HG03103 (cell line): ENCODE measurements at regions not wholly inside any gene's neighbourhood (a gene's known extent, or its start where the extent isn't known, plus 50 kb on each side); places are given as distances from the start of the nearest gene placed in this dataset.
"Not testable (repeated sequence)": the region's sequence is repeated elsewhere in the genome, so short reads cannot be mapped to it uniquely, and the experiment has no call there.

Source experiments
- ATAC-seq: cut with Tn5 transposase; IDR thresholded peaks from one replicate; pipeline ENCODE4 v1.9.1; 2021; ENCODE audit warnings: low read depth; ENCODE audit not compliant: unreplicated experiment

DNA sequence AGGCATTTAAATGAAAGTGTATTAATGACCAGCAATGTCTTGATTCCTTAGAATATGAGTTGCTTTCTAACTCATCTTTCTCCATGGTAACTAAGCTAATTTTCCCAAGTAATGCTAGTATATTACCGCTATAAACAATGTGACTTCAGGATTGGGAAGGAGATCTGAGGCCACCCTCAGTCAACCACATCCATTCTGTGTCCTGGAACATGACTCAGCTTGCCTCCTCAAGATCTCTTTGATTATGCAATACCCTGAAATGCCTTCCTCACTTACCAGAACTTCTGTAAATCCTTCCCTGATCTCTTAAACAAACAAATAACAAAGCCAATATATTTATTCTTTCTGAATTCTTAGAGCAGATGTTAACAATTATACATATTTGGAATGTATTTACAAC is 1495.5 kb downstream of the PCDH18 start:
- ATAC-seq: no peak

DNA sequence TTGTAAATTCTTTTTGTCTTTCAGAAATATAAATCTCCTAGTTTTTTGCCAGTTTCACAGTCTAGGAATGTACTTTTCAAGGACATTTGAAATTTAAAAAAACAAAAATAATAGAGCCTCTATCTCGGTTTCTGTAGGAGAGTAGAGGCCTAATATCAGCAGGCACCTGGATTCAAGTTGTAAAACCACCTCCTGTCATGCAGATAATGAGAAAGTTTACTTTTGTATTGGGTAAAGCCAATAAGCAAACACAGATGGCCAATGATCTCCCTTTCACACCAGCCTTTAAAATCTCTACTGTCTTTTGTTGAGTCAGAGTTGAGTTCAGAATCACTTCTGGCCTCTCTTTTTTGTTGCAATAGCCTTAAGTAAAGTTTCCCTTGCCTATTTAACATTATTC is 1499.9 kb downstream of the PCDH18 start:
- ATAC-seq: no peak

DNA sequence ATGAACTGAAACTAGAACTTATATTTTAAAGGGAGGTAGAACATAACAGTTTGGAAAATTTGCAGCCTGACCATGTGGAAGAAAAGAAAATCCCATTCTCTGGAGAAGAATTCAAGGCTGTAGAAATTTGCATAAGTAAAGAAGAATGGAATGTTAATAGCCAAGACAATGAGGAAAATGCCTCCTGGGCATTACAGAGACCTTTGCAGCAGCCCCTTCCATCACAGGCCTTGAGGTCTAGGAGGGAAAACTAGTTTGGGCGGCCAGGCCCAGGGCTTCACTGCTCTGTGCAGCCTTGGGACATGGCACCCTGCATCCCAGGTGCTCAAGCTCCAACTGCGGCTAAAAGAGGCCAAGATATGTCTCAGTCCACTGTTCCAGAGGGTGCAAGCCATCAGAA is 1506.8 kb downstream of the PCDH18 start:
- ATAC-seq: no peak

DNA sequence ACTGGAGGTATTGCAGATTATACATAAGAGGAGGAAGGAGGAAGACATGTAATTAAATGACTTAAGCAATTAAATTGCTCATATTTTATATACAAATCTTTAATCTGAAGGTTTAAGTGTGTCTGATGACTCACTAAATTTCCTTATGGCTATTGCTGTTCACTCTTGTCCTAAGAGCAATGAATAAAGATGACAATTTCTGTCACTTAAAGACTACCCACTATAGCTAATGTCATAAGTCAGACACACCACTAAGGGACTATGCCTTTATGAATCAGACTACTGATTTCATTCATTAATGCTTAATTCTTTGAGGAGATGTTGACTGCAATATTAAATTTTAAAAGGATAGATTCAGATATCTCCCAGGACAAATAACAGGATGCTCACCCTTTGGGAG is 1514.7 kb downstream of the PCDH18 start:
- no peak for ATAC-seq

DNA sequence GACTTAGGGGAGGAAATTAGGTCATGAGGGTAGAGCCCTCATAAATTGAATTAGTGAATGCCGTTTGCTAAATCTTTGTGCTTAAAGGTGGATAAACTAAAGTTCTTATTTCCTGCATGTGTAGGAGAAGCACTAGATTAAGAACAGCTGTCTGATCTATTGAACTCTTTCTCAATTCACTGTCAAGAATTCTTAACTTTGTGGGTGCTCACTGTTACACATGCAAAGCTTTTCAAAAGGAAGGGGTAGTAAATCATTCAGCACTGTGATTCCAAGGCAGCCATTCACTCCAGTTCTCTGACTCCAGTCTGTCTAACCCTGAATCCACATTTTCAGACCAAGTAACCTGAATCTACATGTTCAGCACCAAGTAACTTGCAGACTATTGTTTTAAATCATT is 1520.1 kb downstream of the PCDH18 start:
- ATAC-seq: no peak

DNA sequence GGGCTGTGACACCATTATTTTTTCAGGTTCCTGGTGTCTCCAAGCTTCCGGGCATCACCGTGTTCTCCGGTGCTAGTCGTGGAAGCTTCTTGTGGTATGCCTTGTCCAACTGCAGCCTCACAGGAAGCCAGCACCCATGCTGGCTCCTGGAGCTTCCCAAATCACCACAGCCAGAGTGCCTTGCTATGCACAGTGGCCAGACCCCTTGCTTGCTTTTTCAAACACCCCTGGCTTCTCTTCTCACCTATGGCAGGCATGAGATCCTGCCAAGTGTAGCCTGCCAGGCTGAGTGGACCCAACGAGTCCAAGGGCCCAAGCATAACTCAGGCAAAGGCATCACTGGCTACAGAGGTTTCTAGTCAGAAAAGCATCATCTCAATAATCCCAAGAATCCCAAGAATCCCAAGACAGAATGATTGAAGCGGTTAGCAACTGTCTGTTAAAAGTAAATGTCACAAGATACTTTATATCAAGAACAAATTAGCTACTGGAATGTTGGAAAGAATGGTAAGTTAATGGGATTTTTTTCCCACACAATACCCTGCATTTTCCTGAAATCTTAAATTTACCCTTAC is 1522.9 kb downstream of the PCDH18 start:
- no peak for ATAC-seq

DNA sequence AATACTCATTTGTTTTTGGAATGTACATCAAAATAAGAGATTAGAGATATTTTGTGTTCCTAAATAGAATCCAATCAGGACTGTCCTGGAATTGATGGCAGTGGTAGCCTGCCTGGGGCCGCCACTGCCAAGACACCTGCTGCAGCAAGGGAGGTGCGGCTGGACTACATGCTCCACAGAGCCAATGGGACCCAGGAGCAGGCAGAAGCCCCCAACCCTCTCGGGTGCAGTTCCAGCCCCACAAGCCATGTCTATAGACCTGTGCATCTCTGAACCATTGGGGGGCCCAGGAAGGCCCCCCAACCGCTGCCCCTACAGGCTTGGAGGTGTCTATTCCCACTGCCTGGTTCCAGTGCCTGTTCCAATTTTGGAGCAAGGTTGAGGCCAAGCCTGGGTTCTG is 1524.3 kb downstream of the PCDH18 start:
- ATAC-seq: no peak

DNA sequence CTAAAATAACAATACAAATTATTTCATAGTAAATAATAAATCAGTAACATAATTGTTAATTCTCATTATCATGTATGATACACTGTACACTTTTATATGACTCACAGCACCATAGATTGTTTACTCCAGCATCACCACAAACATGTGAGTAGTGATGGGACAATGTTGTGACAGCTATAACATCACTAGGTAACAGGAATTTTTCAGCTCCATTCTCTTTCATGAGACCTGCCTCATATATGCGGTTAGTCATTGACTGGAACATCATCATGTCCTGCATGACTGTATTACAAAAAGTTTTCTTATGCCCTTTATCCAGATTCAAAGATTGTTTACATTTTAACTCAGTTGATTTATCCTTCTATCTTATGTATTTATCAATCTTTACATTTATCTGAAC is 1530.0 kb downstream of the PCDH18 start:
- ATAC-seq: no peak

DNA sequence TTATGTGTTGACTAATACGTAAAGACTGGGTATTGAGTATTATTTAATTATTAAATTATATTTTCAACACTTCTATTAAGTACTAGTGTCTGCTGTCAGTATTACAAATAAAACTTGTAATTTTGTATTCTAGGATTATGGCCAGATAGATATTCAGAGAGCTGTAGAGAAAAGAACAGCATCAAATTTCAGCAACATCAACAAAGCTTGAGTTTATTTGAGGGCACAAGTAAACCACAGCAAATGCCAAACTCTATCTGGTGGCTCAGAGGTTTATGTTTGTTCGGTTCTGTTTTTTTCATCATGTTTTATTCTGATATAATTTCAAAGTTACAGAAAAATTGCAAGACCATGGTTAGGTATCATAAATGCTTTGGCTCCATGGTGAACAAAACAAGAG is 1530.5 kb downstream of the PCDH18 start:
- no peak for ATAC-seq

DNA sequence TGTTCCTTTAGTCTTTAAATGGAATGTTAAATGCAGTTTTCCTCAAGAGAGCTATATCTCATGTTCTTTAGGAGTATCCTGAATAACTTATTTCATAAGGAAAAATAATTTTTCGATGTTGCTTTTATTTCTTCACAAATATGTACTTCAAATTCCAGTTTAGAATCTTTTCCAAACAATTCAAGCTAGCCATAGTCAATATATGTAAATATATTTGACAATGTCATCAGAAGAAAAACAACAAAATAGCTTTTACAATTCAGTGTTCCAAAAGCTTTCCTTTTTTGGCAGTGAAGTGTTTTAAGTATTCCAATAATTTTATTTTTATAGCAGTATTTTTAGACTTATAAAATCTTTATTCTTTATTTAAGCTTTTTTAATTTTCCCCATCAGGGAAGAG is 1532.0 kb downstream of the PCDH18 start:
- ATAC-seq: no peak

DNA sequence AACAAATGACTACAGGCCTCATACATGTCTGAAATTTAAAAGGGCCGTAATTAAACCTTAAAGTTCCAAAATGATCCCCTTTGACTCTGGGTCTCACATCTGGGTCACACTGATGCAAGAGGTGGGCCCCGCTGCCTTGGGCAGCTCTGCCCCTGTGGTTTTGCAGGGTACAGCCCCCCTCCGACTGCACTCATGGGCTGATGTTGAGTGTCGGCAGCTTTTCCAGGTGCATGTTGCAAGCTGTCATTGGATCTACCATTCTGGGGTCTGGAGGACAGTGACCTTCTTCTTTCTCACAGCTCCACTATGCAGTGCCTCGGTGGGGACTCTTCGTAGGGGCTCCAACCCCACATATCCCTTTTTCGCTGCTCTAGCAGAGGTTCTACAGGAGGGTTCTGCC is 1537.9 kb downstream of the PCDH18 start:
- ATAC-seq: no peak

DNA sequence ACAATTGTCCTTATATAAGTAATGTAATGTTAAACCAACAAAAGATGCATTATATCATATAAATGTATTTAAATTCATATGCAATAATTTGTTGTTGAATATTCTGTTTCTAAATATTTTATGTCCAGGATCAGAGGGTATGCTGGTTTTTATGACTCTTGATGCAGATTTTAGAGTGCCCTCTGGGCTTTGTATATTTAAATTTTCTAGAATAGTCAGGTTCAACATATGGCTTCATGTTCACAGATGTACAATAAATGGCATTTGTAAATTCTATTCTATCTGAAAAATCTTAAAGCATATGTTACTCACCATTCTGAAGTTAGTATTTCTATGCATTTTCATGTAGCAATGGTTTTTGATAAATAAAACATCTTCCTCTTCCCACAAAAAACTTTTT is 1555.4 kb downstream of the PCDH18 start:
- ATAC-seq: no peak

DNA sequence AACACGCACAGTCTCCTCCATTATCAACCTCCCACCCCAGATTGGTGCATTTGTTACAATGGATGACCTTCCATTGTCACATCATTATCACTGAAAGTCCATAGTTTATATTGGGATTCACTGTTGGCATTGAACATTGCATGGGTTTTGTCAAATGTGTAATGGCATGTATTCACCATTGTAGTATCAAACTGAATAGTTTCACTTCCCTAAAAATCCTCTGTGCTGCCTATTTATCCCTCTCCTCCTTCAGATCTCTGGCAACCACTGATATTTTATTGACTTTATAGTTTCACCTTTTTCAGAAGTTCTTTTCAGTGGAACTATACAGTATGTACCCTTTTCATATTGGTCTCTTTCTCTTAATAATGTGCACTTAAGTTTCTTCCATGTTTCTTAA is 1565.4 kb downstream of the PCDH18 start:
- no peak for ATAC-seq

DNA sequence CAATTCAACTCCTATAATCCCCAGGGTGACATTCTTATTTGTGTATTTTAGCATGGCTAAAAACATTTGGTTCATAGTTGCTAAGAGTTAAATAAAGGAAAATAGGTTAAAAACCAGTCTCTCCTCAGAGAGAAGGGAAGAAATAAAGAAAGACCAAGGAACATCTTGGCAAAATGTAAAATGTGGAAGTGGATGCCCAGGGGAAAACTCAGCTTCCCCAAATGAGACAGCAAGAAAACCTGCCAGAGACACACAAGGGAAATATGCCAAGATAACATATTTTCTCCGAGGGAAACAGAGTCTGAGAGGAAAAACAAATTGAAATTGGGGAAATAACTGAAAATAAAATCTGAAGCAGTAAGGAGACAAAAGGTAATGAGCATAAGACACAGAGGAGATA is 1569.3 kb downstream of the PCDH18 start:
- no peak for ATAC-seq

DNA sequence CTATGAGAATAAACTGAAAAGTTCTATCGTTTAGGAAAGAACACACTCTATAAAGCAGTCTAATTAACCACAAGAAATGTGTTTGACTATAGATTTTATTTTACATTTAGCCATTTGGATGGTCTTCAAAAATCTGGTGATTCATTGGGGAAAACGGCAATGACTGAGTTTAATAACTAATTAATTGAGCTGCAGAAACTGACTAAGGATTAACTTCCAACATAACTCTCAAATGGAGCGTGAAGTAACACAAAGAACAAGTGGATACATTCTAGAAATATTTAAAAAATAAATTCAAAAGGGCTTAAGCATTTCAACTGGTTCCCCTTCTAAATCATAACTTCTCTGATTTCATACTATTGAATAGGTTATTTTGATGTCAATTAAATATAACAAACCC is 1582.4 kb downstream of the PCDH18 start:
- ATAC-seq: no peak

DNA sequence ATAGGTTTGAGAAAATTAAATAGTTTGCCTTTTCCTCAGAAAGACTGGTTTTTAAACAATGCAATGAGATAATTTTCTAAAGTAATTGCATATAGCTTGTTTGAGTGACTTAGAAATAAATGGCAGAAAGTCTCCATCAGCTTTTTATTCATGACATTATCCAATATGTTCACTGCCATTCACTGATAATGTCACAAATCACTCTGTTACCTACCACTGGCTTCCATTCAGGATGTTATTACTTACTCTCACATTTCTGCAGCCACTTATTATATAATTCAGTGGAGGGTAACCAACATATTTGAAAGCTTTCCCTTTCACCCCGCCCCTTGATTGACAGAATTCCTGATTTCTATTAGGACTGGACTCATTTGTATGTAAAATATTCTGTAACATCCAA is 1583.5 kb downstream of the PCDH18 start:
- ATAC-seq: no peak

DNA sequence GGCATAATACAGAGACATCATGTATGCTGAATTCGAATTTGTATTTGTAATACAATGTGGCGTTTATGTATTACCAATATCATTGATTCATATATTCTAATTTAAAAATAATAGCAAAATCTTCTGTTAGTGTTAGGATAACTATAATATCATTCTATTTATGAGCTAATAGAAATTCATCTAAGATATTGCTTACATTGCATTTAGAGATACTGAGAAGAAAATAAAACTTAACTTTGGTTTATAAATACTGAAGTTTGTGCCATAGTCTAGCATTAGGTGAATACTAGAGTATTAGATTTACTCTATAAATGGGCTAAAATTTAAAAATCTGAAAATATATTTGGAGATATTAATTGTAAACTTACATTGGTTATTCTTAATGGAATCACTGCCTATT is 1590.6 kb downstream of the PCDH18 start:
- no peak for ATAC-seq

DNA sequence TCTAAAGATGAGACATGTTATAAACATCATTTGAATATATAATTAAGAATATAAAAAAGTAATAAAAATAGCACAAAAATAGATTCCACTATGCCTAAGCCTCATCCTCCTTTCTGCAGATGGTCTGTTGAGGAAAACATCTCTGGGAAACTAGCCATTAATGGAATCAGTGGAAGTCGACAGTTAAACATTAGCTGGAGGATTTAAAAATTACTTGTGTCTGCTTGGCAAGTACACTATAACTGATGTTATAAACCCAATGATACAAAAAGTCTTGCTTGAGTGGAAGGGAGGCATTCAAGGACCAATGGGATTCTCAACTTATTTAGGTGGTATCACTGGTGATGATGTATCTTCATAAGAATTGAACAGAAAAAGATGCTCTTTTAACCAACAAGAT is 1598.3 kb downstream of the PCDH18 start:
- no peak for ATAC-seq

DNA sequence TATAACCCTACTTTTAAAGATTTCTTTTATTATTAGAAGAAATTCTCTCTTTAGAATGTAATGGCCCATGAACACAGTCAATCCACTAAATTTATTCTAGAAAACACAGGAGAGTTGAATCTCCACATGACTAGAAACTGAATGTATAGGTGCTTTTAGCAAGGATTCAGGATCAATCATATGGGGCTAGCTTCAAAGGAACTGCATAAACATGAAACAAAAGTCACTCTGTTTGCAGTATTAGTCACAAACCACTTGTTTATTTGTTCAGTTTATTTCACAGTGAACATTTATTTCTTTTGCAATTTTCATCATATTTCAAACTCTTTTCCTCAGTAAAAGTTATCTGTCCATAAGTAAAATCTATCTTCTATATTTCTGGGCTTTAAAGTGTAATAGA is 1604.6 kb downstream of the PCDH18 start:
- ATAC-seq: no peak

DNA sequence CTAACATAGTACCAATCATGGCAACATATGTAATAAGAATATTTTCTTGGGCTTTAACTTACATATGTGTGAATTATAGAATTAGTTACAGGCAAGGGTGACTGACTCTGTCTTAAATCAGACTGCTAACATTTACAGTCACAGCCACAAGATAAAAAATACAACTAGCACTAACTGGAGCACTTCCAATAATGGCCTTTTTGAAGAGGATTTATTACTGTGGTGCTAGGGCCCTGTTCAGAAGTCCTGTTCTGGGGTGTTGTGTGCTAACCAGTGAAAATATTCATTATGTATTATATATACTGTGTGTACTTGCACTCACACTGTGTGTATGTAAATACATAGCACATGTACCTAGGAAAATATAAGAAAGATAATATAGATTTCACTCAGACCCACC is 1611.2 kb downstream of the PCDH18 start:
- no peak for ATAC-seq

DNA sequence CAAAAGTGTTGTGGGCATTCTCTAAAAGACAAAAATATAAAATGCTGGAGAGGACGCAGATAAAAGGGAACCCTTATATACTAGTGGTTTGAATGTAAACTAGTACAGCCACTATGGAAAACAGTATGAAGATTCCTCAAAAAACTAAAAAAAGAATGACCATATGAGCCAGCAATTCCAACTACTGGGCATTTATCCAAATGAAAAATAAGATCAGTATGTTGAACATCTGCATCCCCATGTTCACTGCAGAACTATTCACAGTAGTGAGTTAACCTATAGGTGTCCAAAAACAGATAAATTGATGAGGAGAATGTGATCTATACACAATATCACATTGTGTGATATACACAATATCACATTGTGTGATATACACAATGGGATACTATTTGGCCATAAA is 1615.3 kb downstream of the PCDH18 start:
- ATAC-seq: no peak

DNA sequence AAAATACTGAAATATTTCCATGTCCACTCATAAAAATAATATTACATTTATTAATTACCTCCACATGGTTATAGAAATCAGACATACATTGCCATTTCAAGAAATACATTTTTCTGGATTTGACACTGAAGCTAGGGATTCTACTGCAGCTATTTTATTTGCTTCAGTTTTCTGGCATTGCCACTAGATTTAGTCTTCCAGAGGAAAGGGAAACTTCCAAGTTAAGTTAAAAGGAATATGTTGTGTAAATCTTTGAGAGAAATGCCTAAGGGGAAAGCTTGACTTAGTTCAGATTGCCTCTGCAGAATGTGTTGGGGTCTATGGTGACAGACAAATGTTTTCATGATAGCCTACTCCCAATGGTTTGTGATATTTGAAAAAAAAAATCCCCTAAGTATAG is 1631.3 kb downstream of the PCDH18 start:
- no peak for ATAC-seq

DNA sequence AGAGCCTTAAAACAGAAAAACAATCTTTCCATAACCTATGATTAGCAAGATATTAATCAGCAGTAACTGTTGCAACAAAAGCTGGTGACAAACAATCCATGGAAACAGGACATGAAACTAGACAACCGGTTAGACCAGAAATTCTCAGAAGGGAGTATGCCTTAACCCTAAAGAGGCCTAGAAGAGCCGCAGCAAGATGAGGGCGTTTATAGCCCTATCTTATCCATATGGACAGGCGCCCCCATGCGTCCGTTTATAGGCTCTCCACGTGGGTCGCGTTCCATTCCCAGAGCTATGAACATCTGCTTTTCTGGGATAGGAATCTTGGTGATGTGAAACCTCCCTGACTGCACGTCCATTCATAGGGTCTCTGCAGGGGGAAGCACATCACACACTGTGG is 1662.7 kb upstream of the PABPC4L start:
- ATAC-seq: not testable (repeated sequence)
